ENCODE measurements at regions not wholly inside any gene's neighbourhood (a gene's known extent, or its start where the extent isn't known, plus 50 kb on each side); places are given as distances from the start of the nearest gene placed in this dataset.

DNA sequence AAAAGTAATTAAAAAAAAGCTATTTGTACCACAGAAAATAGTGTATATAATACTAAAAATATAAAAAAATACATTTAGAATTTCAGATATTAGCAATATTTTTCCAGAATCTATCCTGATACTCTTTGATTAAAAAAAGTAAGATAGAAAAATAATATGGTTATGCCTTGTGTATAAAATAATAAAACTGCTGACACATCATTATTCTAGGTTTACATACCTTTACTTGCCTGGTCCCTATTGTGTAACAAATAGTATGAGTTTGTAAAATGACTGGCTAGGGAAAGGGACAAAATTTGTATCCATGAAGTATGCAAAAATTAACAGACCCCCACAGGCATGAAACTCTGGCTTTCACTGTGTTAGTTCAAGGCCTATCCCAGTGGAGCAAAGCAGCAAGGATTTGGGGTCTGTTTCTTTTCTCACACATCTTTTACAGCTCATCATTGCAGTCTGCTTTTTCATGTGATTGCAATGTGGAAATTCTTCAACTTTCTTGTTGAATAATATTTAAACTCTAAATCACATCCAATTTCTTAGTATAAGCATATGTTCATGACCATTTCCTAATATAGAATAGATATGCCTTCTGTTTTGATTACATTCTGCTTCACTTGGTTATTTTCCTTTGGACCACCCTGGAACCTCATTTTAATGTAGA is 136.7 kb upstream of the PCDH18 start:
- ChIA-PET CTCF (interaction anchor here (0.8 kb wide), 1 partner anchor 13 kb away, joined by 3 read pairs; no protein-coding TSS in a partner anchor), POLR2A (no interaction called here)
- TF ChIP-seq, protein P1, sequence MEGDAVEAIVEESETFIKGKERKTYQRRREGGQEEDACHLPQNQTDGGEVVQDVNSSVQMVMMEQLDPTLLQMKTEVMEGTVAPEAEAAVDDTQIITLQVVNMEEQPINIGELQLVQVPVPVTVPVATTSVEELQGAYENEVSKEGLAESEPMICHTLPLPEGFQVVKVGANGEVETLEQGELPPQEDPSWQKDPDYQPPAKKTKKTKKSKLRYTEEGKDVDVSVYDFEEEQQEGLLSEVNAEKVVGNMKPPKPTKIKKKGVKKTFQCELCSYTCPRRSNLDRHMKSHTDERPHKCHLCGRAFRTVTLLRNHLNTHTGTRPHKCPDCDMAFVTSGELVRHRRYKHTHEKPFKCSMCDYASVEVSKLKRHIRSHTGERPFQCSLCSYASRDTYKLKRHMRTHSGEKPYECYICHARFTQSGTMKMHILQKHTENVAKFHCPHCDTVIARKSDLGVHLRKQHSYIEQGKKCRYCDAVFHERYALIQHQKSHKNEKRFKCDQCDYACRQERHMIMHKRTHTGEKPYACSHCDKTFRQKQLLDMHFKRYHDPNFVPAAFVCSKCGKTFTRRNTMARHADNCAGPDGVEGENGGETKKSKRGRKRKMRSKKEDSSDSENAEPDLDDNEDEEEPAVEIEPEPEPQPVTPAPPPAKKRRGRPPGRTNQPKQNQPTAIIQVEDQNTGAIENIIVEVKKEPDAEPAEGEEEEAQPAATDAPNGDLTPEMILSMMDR (IDR thresholded peaks at IDR 0.05; ENCODE audit: control extremely low read depth, extremely low read depth, low read depth, missing control alignments): no peak
- DNase-seq (ENCODE audit: extremely low spot score): no peak

DNA sequence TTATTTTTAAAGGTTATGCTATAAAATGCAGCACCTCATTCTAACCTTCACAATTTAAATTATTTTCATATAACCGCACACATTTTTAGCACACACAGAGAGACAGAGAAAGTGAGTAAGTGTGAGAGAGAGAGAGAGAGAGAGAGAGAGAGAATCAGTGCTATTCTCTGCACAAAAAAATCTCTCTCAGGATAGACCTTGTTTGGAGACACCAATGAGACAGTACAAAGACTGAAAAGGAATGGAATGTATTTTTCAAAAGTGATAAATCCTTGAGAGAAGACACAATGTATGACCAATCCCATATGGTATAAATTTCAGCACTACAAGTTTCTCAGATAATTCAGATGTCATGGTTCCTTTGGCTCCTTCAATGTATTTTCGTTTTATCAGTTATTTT is 132.1 kb upstream of the PCDH18 start:
- ChIA-PET CTCF (no interaction called here), POLR2A (no interaction called here)
- TF ChIP-seq, protein P1 (IDR thresholded peaks at IDR 0.05; ENCODE audit: control extremely low read depth, extremely low read depth, low read depth, missing control alignments): no peak
- DNase-seq (ENCODE audit: extremely low spot score): no peak

DNA sequence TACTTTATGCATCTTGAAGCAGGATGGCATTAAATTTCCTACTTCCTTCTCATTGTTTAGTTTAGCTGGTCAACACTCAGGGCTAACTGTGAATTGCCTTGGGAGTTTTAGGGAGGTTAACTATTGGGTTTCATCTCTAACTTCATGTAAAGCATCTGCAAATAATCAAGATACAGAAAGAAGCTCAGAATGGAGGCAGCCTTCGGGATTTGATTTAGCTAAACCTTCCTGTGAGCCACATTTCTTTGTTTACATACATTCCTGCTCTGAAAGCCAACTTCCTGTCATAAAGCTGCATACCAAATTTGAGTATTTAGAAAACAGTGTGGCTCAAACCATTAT is 131.7 kb upstream of the PCDH18 start:
- no peak for DNase-seq (ENCODE audit: extremely low spot score)
- ChIA-PET POLR2A (no interaction called here), CTCF (no interaction called here)
- TF ChIP-seq, protein P1 (IDR thresholded peaks at IDR 0.05; ENCODE audit: control extremely low read depth, extremely low read depth, low read depth, missing control alignments): no peak

DNA sequence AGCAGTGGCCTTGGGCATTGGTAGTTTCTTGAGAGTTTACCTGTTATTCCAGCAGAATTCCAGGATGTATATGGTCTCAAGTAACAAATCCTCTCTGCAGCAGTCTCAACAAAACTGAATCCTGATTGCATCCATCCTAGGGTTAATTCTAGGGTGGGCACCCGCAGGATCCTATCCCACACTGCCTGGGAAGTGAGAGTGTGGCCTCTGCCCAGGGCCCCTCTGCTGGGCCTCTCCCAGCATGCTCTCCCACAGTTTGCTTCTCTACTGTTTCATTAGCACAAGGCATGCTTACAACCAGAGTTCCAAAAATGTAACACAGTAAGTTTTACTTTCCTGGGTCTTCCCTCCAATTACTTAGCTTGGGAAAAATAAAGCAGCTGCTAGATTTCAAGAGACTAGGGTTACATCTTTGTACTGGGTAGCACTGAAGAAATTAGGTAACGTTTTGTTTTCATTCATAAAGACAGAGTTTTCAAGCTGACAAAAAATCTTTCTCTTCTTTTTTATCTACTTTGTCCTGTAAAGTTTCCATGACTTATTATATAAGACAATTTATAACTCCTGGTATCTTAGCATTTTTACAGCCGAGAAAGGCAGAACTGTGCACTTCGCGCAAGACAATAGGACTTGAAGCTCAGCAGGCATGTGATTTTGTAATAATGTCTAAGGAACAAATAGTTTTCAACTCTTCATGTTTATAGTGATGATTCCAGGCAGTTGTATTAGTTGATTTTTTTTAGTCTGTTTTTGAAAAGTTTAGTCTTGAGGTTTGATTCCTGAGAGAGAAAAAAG is 131.2 kb upstream of the PCDH18 start:
- POLR2A ChIA-PET: no interaction called here
- DNase-seq (ENCODE audit: extremely low spot score): no peak
- TF ChIP-seq, protein P1 (IDR thresholded peaks at IDR 0.05; ENCODE audit: control extremely low read depth, extremely low read depth, low read depth, missing control alignments): no peak
- CTCF ChIA-PET: no interaction called here

DNA sequence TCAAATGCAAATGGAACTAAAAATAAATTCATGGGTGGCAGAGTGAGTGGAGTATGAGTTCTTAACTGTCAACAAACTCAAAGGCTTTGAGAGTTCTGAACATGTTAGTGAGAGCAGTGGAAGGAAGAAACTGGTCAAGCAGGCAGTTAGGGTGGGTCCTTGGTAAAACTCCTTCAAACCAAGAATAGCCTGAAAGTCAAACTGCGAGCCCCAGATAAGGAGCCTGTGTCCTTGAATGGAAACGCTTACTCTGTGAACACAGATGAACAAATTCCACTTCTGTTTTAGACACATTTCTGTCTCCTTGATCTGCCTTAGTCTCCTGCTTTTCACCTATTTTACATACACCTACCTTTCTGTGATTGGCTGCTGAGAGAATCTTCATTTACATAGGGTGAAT is 129.4 kb upstream of the PCDH18 start:
- ChIA-PET POLR2A (no interaction called here), CTCF (interaction anchor here (1.2 to 1.4 kb wide), 2 partner anchors 8 to 15 kb away, joined by 4 read pairs; no protein-coding TSS in a partner anchor)
- DNase-seq (ENCODE audit: extremely low spot score): no peak
- TF ChIP-seq, protein P1 (IDR thresholded peaks at IDR 0.05; ENCODE audit: control extremely low read depth, extremely low read depth, low read depth, missing control alignments): no peak

DNA sequence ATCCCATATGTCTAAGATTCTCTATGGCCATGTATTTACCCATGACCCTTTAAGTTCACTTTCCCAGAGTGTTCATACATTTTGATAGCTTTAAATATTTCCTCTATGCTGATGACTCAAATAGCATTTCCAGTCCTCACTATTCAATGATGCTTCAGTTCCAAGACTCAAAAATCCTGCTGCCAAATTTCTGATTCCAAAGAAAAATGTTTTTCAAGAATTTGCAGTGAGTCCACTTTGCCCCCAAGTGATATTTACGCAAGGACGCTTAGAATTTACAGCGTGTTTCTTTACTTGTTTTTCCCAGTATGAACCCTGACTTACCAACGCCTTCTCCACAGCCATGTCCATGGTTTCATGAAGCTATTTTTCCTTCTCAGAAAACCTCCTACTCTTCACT is 127.9 kb upstream of the PCDH18 start:
- ChIA-PET CTCF (interaction anchor here (1.3 kb wide), 1 partner anchor 8 kb away, joined by 3 read pairs; no protein-coding TSS in a partner anchor), POLR2A (no interaction called here)
- TF ChIP-seq, protein P1 (IDR thresholded peaks at IDR 0.05; ENCODE audit: control extremely low read depth, extremely low read depth, low read depth, missing control alignments): no peak
- DNase-seq (ENCODE audit: extremely low spot score): no peak
